ENCODE measurements at regions not wholly inside any gene's neighbourhood (a gene's known extent, or its start where the extent isn't known, plus 50 kb on each side); places are given as distances from the start of the nearest gene placed in this dataset.

- no peak for TF ChIP-seq ZNF408 (CRISPR knock-in tag; IDR thresholded peaks at IDR 0.05; ENCODE audit: low read depth)
- no peak for TF ChIP-seq CTCF (IDR thresholded peaks at IDR 0.05 in 2 of 3, conservative IDR thresholded peaks at IDR 0.05 in 1 of 3; ENCODE audit: insufficient read depth in 2 of 3, low read depth in 1 of 3, low read length in 3 of 3)
- no peak for TF ChIP-seq RB1 (IDR thresholded peaks at IDR 0.05; ENCODE audit: low read depth)
- no peak for TF ChIP-seq ZBTB8A (IDR thresholded peaks at IDR 0.05; ENCODE audit: partially characterized antibody)
- no peak for TF ChIP-seq MAX (CRISPR knock-in tag; IDR thresholded peaks at IDR 0.05)
- TF ChIP-seq NFYB (IDR thresholded peaks at IDR 0.05; ENCODE audit: extremely low read depth, insufficient read length): no peak
These were observed 141.5 kb upstream of the FGGY start for GRCh38 chr1:59155351-59155750.
